Amygdala (tissue), 56 donors: ENCODE measurements at regions not wholly inside any gene's neighbourhood (a gene's known extent, or its start where the extent isn't known, plus 50 kb on each side); places are given as distances from the start of the nearest gene placed in this dataset.
"Not testable (repeated sequence)": the region's sequence is repeated elsewhere in the genome, so short reads cannot be mapped to it uniquely, and the experiment has no call there.

Source experiments
- DNase-seq, 56 donors: peaks; one replicate each; lab custom pipeline; 2025; lab: John Stamatoyannopoulos, UW

- no peak for DNase-seq
Measured at GRCh38 chrX:3514996-3515395, 168.5 kb upstream of the MXRA5 start.

- not testable (repeated sequence) for DNase-seq
Measured at GRCh38 chrX:3512150-3512549, 165.7 kb upstream of the MXRA5 start.

- DNase-seq: no peak
Measured at GRCh38 chrX:3509934-3510333, 163.5 kb upstream of the MXRA5 start.

DNA sequence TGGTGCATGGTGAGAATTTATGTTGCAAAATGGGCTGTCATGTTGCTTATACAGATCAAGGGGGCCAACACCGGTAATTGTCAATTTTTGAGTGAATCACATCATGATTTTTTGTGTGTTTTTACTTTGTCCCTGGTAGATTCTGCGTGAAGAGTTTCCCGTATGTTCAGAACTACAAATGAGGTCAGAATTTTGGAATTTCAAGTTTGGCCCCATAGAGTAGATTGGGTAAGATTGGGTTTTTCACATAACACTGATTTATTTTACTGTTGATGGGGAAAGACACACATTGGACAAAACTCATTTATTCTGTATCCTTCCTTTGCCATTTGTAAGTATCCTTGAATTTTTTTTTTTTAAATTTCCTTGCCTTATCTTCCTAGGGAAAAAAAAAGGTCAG is 158.5 kb upstream of the MXRA5 start:
- no peak for DNase-seq

DNA sequence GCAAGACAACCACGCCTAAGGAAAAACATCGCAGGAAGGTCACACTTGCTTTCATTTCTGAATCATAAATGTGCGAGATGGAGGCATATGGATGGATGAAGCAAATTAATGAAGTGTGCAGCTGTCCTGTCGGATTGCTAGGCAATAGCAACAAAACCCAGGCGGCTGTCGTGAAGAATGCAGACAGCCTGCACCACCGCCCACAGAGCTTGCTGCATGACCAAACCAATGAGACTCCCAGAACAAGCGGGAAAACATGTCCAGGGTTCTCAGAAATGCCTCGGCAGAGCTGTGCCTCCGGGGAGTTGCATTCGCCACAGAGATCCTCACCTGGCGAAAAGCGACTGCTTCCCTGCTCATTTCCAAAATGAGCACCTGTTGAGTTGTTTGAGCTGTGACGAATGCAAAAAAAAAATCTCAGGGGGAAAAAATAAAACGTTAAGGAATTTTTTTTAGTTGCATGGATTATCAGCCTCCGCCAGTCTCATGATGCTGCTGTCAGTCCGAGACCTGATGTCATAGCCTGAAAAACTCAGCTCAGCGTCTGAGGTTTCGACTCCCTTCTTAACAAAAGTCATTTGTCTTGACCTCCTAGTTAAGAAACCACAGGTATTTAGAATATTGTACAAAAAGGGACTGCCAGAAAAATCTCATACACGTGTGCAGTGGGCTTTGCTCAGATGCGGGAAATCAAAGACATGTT is 155.5 kb upstream of the MXRA5 start:
- peak in 19 of 56 donors; percentile 0 to 26 (median 2) for DNase-seq

- DNase-seq: not testable (repeated sequence)
Measured at GRCh38 chrX:3495836-3496769, 149.7 kb upstream of the MXRA5 start.

GRCh38 chrX:3493605-3494004 is 147.2 kb upstream of the MXRA5 start:
- no peak for DNase-seq

- DNase-seq: no peak
Measured at GRCh38 chrX:3485727-3486126, 139.3 kb upstream of the MXRA5 start.

DNA sequence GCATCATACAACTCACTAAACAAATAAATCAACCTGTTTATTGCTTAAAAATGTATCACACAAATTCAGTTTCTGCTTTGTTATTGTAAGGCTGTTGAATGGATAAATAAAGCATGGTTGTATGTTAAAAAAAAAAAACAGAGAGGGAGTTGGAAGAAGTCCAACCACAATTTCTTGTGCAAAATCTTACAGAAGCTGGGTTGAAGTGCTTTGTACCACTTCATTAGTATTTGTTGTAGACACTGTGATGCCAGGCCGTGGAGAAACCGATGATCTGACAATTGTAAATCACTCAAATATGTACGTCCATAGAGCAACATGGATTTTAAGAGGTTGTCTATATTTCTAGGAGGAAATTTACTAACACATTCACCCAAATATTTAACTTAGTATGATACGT is 132.6 kb upstream of the MXRA5 start:
- DNase-seq: no peak

DNA sequence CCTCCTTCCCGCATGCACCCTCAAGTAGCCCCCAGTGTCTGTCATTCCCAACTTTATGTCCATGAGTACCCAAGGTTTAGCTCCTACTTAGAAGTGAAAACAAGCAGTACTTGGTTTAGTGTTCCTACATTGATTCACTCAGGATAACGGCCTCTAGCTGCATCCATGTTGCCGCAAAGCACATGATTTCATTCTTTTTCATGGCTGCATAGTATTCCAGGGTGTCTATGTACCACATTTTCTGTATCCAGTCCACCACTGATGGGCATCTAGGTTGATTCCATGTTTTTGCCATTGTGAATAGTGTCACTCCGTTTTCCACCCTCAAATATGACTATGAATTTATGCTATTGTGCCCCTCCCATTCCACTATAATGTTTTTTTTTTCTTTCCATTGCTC is 130.5 kb upstream of the MXRA5 start:
- no peak for DNase-seq

GRCh38 chrX:3470211-3470679 is 123.8 kb upstream of the MXRA5 start:
- not testable (repeated sequence) for DNase-seq

DNA sequence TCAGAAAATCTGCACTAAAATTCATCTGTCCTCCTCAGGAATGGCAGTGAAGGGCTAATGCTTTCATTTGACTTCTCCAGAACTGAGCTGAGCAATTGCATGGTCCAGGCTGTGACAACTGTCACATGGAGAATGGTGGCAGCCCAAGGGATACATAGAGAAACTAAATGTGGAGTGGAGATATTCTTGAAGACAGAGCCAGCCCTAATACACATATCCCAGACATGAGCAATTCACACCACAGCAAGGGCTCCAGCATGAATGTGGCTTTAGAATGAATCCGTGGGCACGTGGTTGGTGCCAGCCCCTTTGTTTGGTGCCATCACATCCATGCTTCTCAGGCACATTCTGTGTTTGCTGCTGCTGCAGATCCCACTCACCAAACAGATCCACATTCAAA is 121.6 kb upstream of the MXRA5 start:
- no peak for DNase-seq

DNA sequence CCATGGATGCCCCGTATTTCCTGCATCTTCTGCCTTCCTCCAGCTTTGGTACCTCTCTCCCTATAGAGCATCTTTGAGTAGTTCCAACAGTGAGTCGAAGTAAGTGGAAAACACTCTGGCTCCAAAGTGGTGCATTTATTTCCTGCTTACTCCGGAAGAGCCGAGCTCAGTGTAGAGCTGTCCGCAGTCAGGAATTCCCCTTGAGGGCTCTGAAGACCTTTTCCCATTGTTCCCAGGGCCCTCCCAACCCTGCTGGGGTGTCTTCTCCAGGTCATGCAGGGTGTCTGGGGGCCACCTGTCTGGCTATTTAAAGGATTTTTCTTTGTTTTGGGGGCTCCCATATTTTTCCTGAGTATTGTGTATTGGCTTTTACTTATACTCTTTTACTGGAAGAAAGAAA is 118.6 kb upstream of the MXRA5 start:
- DNase-seq: no peak

DNA sequence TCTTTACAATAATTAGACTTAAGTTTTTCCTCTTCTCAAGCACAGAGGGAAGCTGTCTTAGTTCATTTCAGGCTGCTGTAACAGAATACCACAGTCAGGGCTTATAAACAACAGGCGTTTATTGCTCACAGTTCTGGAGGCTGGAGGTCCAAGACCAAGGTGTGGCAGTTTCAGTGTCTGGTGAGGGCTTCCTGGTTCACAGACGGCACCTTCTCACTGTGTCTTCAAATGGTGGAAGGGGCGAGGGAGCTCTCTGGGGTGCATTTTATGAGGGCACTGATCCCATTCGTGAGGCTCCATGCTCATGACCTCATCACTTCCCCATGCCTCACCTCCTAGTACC is 115.7 kb upstream of the MXRA5 start:
- no peak for DNase-seq

DNA sequence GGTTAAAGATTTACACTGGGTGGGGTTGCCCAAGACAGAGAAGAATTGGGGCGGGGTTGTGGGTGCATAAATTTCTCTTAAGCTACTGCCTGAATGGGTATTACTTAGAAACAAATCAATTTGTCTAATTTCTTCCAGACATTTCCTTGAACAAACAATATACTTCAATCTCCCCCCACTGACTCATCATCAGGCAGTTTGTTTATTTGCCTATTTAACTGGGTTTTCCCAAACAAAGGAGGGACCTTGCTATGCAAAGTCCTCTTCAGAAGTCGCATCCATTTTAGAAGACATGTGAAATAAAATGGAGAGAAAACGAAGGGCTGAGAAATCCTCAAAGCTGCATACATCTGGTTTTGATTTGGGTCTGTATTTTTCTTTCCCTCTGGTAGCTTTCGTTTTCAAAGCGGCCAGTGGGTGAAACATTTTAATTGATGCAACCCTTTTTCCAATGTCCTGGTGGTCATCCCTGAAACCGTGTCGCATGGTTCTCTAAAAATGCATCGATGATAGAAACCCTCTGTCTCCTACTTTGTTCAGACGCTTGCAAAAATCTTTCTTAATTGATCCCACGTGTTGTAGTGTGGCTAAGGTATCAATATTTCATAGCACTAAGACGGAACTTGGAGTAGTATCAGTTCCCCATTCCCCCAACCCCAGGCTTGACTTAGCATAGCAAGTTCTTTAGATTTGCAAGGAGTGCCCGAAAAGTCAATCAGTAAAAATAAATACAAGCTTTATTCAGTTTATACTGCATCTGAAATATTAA is 115.1 kb upstream of the MXRA5 start:
- DNase-seq: no peak

DNA sequence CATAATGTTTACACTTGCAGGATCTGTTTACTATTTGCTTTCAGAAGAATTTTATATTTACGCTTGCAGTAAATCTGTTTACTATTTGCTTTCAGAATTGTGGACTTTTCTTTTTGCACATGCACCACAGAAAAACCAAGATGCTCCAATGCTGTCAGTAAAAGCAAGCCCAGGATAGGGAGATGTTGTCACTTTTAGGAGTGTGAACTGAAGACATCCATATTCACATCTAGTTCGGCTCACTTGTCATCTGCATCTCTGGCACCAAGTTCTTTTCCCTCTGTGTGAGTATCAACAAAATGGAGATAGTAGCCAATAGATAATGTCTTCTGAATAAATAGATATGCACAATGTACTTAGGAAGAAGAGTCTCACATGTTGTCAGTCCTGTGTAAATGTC is 109.3 kb upstream of the MXRA5 start:
- DNase-seq: no peak

DNA sequence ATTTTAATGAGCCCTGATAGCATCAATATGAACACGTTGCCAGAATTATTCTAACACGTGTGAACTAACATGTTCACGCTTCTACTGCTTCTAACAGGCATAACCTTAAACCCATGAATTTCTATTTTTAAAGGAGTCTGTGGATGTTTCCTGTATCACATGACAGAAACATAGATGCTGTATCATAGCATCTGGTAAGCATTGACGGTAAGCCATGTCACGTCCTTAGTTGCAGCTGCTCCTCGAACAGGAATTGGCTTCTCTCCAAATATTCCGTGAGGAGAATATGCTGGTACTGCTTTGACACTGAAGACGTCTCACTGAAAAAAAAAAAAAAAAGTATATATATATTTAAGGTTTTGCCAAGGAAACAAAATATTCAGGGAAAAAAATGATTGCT is 105.1 kb upstream of the MXRA5 start:
- no peak for DNase-seq

DNA sequence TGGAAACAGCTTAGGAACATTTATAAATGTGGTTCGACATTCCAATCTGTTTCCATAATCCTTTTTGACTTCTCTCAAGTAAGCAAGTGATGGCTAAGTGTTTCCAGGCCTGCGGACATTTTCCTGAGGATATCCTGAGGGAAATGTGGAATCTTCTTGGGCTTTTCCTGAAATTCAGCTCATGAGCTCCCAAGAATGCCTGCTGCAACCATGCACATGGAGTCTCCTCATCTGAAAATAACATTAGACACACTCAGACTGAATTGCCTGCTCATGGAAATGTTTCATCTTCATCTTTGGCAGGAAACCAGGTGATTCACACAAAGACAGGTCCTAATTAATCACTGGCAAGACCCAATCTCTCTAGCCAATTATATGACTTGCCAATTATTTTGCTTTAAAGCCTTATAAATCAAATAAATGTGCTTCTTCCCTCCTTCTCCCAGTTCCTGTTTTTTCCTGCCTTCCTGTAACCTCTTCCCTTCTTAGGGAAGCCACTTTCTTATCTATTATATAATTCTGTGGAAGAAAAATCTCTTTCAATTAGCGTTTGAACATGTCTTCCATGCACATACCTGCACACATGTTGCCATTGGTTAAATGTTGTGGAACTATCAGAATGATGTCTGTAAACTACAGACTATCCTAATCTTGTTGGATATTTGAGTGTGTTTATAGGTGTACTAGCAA is 104.6 kb upstream of the MXRA5 start:
- DNase-seq: no peak

GRCh38 chrX:3449287-3449686 is 102.8 kb upstream of the MXRA5 start:
- DNase-seq: no peak

GRCh38 chrX:3448563-3448962 is 102.1 kb upstream of the MXRA5 start:
- no peak for DNase-seq
